ENCODE measurements at regions not wholly inside any gene's neighbourhood (a gene's known extent, or its start where the extent isn't known, plus 50 kb on each side); places are given as distances from the start of the nearest gene placed in this dataset.

- TF ChIP-seq CBX5 (IDR thresholded peaks at IDR 0.05; ENCODE audit: low read depth, low read length) (no peak), EGR1 (IDR thresholded peaks at IDR 0.05; ENCODE audit: borderline replicate concordance, low read depth, low read length) (no peak), PHF8 (conservative IDR thresholded peaks at IDR 0.05; ENCODE audit: low read depth, low read length) (no peak), HDAC2 (IDR thresholded peaks at IDR 0.05; ENCODE audit: borderline replicate concordance in 1 of 2, low read depth in 2 of 2, low read length in 2 of 2) (no peak), RNF2 (IDR thresholded peaks at IDR 0.05; ENCODE audit: borderline replicate concordance, low read depth, low read length, missing control alignments, poor library complexity, severe bottlenecking) (no peak), RAD21 (IDR thresholded peaks at IDR 0.05 in 1 of 2, conservative IDR thresholded peaks at IDR 0.05 in 1 of 2; ENCODE audit: low read depth in 2 of 2, low read length in 2 of 2) (no peak), RBBP5 (IDR thresholded peaks at IDR 0.05; ENCODE audit: borderline replicate concordance, low read depth, low read length) (no peak), BACH1 (IDR thresholded peaks at IDR 0.05; ENCODE audit: low read length) (no peak), TCF12 (IDR thresholded peaks at IDR 0.05; ENCODE audit: low read depth, low read length) (no peak), SP1 (IDR thresholded peaks at IDR 0.05; ENCODE audit: low read depth, low read length) (no peak)
Measured at GRCh38 chr3:104908761-104909160, 457.9 kb upstream of the ALCAM start (continued).
